Nephron progenitor cell (in vitro differentiated cells): ENCODE measurements at regions not wholly inside any gene's neighbourhood (a gene's known extent, or its start where the extent isn't known, plus 50 kb on each side); places are given as distances from the start of the nearest gene placed in this dataset.

Experiments used
- DNase-seq: peaks from one replicate; pipeline ENCODE4 v3.0.0; 2021
- H3K27ac Mint-ChIP-seq: 2 replicates; pipeline ENCODE4 v1.8.0; 2021; ENCODE audit warnings: mild to moderate bottlenecking, moderate library complexity, mixed read lengths
- H3K27me3 Mint-ChIP-seq: 2 replicates; pipeline ENCODE4 v1.8.0; 2021; ENCODE audit warnings: mild to moderate bottlenecking, low read depth, mixed read lengths; ENCODE audit not compliant: poor library complexity
- H3K36me3 Mint-ChIP-seq: 2 replicates; pipeline ENCODE4 v1.8.0; 2021; ENCODE audit warnings: low read depth, mixed read lengths
- H3K4me1 Mint-ChIP-seq: 2 replicates; pipeline ENCODE4 v1.8.0; 2021; ENCODE audit warnings: mixed read lengths
- H3K4me3 Mint-ChIP-seq: 2 replicates; pipeline ENCODE4 v1.8.0; 2021; ENCODE audit warnings: mild to moderate bottlenecking, moderate library complexity, mixed read lengths
- H3K9me3 Mint-ChIP-seq: 2 replicates; pipeline ENCODE4 v1.8.0; 2021; ENCODE audit warnings: mild to moderate bottlenecking, moderate library complexity, mixed read lengths
- TF ChIP-seq, protein P1 (sequence below): fragments of 200-600 bp; sonication (generic); IDR thresholded peaks from 2 replicates; pipeline ENCODE4 v1.5.0; 2021; ENCODE audit warnings: antibody characterized with exemption

DNA sequence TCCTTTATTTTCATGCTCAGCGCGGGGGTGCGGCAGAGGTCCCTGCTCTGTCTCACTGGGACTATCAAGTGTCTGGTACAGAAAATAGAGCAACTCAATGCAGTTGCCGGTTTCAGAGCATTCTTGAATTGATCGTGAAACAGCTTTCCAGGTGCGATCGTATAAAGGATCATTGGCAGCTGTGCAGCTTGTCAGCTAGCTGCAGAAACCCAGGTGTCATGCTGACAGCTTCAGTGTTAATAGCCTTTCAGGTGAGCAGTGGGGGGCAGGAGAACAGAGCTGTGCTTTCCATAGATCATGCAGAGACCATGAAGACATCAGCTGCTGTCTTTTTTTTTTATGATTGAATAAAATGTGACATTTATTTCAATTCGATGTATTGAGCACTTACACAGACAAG is 583.9 kb downstream of the NLGN4X start:
- Mint-ChIP-seq H3K36me3 (no peaks in the 10 kb centered on the region), H3K4me1 (peaks cover 11% of the 10 kb centered on the region), H3K4me3 (no peak overlapping the region), H3K9me3 (no peaks in the 10 kb centered on the region), H3K27me3 (peaks cover 16% of the 10 kb centered on the region), H3K27ac (no peak overlapping the region)
- TF ChIP-seq, protein P1, sequence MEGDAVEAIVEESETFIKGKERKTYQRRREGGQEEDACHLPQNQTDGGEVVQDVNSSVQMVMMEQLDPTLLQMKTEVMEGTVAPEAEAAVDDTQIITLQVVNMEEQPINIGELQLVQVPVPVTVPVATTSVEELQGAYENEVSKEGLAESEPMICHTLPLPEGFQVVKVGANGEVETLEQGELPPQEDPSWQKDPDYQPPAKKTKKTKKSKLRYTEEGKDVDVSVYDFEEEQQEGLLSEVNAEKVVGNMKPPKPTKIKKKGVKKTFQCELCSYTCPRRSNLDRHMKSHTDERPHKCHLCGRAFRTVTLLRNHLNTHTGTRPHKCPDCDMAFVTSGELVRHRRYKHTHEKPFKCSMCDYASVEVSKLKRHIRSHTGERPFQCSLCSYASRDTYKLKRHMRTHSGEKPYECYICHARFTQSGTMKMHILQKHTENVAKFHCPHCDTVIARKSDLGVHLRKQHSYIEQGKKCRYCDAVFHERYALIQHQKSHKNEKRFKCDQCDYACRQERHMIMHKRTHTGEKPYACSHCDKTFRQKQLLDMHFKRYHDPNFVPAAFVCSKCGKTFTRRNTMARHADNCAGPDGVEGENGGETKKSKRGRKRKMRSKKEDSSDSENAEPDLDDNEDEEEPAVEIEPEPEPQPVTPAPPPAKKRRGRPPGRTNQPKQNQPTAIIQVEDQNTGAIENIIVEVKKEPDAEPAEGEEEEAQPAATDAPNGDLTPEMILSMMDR = no peak
- no peak for DNase-seq

DNA sequence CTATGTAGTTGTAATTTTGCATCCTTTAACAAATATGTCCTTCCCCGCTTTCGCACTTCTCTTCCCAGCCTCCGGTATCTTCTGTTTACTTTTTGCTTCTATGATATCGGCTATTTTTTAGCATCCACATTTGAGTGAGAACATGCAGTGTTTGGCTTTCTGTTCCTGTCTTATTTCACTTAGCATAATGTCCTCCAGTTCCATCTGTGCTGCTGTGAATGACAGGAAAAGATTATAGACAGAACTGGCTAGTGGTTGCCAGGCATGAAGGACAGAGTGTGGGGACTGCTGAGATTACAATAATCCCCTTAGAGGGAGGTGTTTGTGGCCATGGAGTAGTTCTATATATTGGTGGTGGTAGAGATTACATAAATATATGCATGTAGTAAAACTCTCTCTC is 588.6 kb downstream of the NLGN4X start:
- peaks cover 4% of the 10 kb centered on the region for H3K27me3 Mint-ChIP-seq
- peaks cover 11% of the 10 kb centered on the region for H3K4me1 Mint-ChIP-seq
- TF ChIP-seq, protein P1 = no peak
- H3K36me3 Mint-ChIP-seq = no peaks in the 10 kb centered on the region
- H3K4me3 Mint-ChIP-seq = no peak overlapping the region
- DNase-seq = no peak
- H3K27ac Mint-ChIP-seq = no peak overlapping the region
- no peaks in the 10 kb centered on the region for H3K9me3 Mint-ChIP-seq

DNA sequence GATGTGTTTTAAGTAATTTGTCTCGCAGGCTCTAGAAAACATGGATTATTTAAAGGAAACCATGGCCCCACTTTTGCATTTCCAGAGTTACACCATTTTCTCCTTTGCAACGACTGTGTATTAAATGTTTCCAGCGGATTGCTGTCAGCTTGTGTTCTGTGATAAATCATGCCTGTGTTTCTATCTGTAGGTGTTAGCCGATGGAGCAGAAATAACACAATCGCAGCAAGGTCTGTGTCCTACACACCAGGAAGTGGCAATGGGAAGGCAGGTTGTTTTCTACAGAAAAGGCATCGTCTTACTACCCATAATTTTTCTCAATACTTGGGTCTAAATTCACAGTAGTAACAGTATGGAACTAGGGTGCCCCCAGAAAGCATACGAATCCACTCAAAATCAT is 590.1 kb downstream of the NLGN4X start:
- TF ChIP-seq, protein P1 = no peak
- Mint-ChIP-seq H3K9me3 (no peaks in the 10 kb centered on the region), H3K4me1 (no peaks in the 10 kb centered on the region), H3K27ac (no peak overlapping the region), H3K36me3 (no peaks in the 10 kb centered on the region), H3K4me3 (no peak overlapping the region), H3K27me3 (no peaks in the 10 kb centered on the region)
- no peak for DNase-seq

DNA sequence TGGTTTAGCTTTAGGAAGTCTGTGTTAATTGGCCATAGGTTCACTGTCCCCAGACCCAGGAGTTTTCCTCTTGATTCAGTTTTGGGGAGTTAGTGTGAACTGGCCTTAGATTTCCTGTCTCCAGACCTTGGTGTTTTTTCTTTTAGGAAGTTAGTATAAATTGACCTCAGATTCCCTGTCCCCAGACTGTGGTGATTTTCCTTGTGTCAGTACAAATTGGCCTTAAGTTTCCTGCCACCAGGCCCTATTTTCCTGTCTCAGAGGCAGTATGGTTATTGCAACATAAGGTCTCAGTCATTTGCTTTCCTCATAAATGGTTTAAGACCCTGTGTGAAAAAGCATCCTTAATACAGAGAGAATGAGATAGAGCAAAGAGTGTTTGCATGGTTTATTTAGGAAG is 595.8 kb downstream of the NLGN4X start:
- no peak overlapping the region for H3K27ac Mint-ChIP-seq
- no peaks in the 10 kb centered on the region for H3K9me3 Mint-ChIP-seq
- no peaks in the 10 kb centered on the region for H3K27me3 Mint-ChIP-seq
- H3K36me3 Mint-ChIP-seq = no peaks in the 10 kb centered on the region
- DNase-seq = no peak
- no peak overlapping the region for H3K4me3 Mint-ChIP-seq
- TF ChIP-seq, protein P1 = no peak
- no peaks in the 10 kb centered on the region for H3K4me1 Mint-ChIP-seq

DNA sequence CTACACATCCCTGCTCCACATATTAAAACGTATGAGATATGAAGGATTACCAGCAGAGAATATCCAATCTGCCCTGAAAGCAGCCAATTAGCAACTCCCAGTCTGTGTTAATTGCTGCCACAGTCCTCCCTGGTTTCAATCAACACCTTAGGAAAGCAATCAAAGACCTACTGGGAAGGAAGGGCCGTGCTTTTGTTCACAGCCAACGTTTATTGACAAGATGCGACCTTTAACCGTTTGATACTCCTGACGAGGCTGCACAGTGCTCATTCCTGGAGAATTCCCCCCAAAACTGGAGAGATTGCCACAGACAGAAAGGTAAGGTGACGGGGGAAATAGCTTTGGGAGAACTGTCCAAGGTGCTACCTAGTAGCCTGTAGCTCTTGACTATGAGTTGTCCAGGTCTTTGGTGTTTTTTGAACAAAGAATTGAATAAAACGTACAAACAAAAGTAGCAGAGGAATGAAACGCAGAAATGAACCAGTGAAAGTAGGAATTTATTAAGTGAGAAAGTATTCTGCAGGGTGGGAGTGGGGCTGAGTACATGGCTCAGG is 596.5 kb downstream of the NLGN4X start:
- TF ChIP-seq, protein P1 = no peak
- H3K27me3 Mint-ChIP-seq = no peaks in the 10 kb centered on the region
- H3K36me3 Mint-ChIP-seq = no peaks in the 10 kb centered on the region
- H3K4me1 Mint-ChIP-seq = no peaks in the 10 kb centered on the region
- no peak overlapping the region for H3K27ac Mint-ChIP-seq
- no peak overlapping the region for H3K4me3 Mint-ChIP-seq
- H3K9me3 Mint-ChIP-seq = no peaks in the 10 kb centered on the region
- peak; percentile 10 for DNase-seq

DNA sequence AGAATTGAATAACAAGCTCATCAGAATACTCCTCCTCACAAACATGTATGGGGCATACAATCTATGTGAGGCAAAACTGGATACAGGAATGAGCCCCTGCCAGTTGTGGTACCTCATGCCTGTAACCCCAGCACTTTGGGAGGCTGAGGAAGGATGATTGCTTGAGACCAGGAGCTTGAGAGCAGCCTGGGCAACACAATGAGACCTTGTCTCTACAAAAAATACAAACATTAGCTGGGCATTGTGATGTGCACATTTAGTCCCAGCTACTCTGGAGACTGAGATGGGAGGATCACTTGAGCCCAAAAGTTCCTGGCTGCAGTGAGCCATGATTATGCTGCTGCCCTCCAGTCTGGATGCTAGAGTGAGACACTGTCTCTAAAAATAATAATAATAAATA is 611.0 kb downstream of the NLGN4X start:
- Mint-ChIP-seq H3K4me3 (no peak overlapping the region), H3K27ac (no peak overlapping the region), H3K36me3 (no peaks in the 10 kb centered on the region), H3K4me1 (no peaks in the 10 kb centered on the region), H3K27me3 (no peaks in the 10 kb centered on the region), H3K9me3 (peaks cover 4% of the 10 kb centered on the region)
- DNase-seq = no peak
- TF ChIP-seq, protein P1 = no peak
